Skeletal muscle satellite cell (primary cell): ENCODE measurements at regions not wholly inside any gene's neighbourhood (a gene's known extent, or its start where the extent isn't known, plus 50 kb on each side); places are given as distances from the start of the nearest gene placed in this dataset.
"Not testable (repeated sequence)": the region's sequence is repeated elsewhere in the genome, so short reads cannot be mapped to it uniquely, and the experiment has no call there.

Experiments
- H3K27me3 ChIP-seq: 2 replicates; pipeline ENCODE4 v1.7.0; 2013; ENCODE audit warnings: low read length; ENCODE audit not compliant: control insufficient read depth, insufficient read depth
- H3K36me3 ChIP-seq: 2 replicates; pipeline ENCODE4 v1.7.0; 2013; ENCODE audit warnings: mild to moderate bottlenecking, control low read depth, low read length; ENCODE audit not compliant: insufficient read depth
- H3K4me1 ChIP-seq: 2 replicates; pipeline ENCODE4 v1.7.0; 2013; ENCODE audit warnings: low read length; ENCODE audit not compliant: control insufficient read depth, insufficient read depth
- H3K4me2 ChIP-seq: 2 replicates; pipeline ENCODE4 v1.7.0; 2013; ENCODE audit warnings: mild to moderate bottlenecking, low read length
- H3K4me3 ChIP-seq: 2 replicates; pipeline ENCODE4 v1.7.0; 2013; ENCODE audit warnings: low read length
- H3K9ac ChIP-seq: 2 replicates; pipeline ENCODE4 v1.7.0; 2013; ENCODE audit warnings: mild to moderate bottlenecking, low read depth, low read length, moderate library complexity
- H3K9me3 ChIP-seq: replicated peaks from 2 replicates; pipeline ENCODE4 v1.7.0; 2013; ENCODE audit warnings: mild to moderate bottlenecking, control low read depth, low read length

GRCh38 chr13:69243366-69243765 is 864.3 kb upstream of the ATXN8OS start:
- Histone ChIP-seq H3K36me3 (no peaks in the 10 kb centered on the region), H3K4me3 (no peak overlapping the region), H3K4me1 (no peaks in the 10 kb centered on the region), H3K27me3 (no peaks in the 10 kb centered on the region), H3K9ac (no peak overlapping the region), H3K4me2 (no peak overlapping the region), H3K9me3 (peaks cover 4% of the 10 kb centered on the region)

DNA sequence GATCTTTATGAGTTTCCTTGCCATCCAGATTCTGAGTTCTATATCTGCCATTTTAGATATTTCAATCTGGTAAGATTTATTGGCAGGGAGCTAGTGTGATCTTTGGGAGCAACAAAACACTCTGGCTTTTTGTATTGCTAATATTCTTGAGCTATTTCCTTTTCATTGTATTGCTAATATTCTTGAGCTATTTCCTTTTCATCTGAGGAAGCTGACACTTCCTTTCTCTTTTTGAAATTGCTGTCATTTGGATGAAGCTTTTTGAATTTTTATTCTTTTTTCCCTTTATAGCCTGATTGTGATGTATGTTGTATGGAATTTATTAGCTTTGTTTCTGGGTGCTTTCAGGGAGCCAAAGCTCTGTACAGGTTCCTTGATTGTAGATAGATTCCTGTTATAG is 873.5 kb upstream of the ATXN8OS start:
- Histone ChIP-seq H3K36me3 (no peaks in the 10 kb centered on the region), H3K27me3 (no peaks in the 10 kb centered on the region), H3K9me3 (peaks cover 8% of the 10 kb centered on the region), H3K9ac (no peak overlapping the region), H3K4me3 (no peak overlapping the region), H3K4me2 (no peak overlapping the region), H3K4me1 (no peaks in the 10 kb centered on the region)

DNA sequence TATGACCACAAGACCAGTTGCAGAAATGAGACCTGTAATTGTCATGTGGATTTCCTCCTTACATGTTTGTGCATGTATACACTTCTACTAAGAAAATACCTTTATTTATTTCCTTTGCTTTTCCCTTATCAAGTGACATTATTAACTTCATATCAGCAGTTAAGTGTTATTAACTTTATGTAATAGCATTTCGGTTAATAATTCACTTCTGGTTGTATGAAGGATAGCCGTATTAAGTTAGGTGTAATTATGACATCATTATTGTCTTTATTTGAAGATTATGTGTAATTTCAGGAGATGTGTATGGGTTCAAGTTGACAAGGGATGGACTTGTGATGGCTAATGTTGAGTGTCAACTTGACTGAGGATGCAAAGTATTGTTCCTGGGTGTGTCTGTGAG is 881.2 kb upstream of the ATXN8OS start:
- Histone ChIP-seq H3K36me3 (no peaks in the 10 kb centered on the region), H3K9me3 (peaks cover 5% of the 10 kb centered on the region), H3K9ac (no peak overlapping the region), H3K4me1 (no peaks in the 10 kb centered on the region), H3K4me2 (no peak overlapping the region), H3K4me3 (no peak overlapping the region), H3K27me3 (no peaks in the 10 kb centered on the region)

- H3K9ac ChIP-seq, H3K36me3 ChIP-seq, H3K27me3 ChIP-seq, H3K9me3 ChIP-seq, H3K4me2 ChIP-seq, H3K4me3 ChIP-seq, H3K4me1 ChIP-seq: not testable (repeated sequence)
Observed at GRCh38 chr13:69221633-69222498, 885.8 kb upstream of the ATXN8OS start.

GRCh38 chr13:69213396-69213795 is 894.2 kb upstream of the ATXN8OS start:
- H3K36me3 ChIP-seq = no peaks in the 10 kb centered on the region
- H3K4me2 ChIP-seq = no peak overlapping the region
- no peaks in the 10 kb centered on the region for H3K27me3 ChIP-seq
- H3K9me3 ChIP-seq = peaks cover 5% of the 10 kb centered on the region
- no peaks in the 10 kb centered on the region for H3K4me1 ChIP-seq
- no peak overlapping the region for H3K9ac ChIP-seq
- H3K4me3 ChIP-seq = no peak overlapping the region

GRCh38 chr13:69204620-69205019 is 903.0 kb upstream of the ATXN8OS start:
- Histone ChIP-seq H3K9ac (no peak overlapping the region), H3K36me3 (no peaks in the 10 kb centered on the region), H3K9me3 (peaks cover 3% of the 10 kb centered on the region), H3K4me3 (no peak overlapping the region), H3K27me3 (no peaks in the 10 kb centered on the region), H3K4me1 (no peaks in the 10 kb centered on the region), H3K4me2 (no peak overlapping the region)

GRCh38 chr13:69202996-69203395 is 904.6 kb upstream of the ATXN8OS start:
- H3K27me3 ChIP-seq = no peaks in the 10 kb centered on the region
- H3K9me3 ChIP-seq = peaks cover 3% of the 10 kb centered on the region
- no peak overlapping the region for H3K4me3 ChIP-seq
- no peaks in the 10 kb centered on the region for H3K36me3 ChIP-seq
- no peak overlapping the region for H3K4me2 ChIP-seq
- no peak overlapping the region for H3K9ac ChIP-seq
- H3K4me1 ChIP-seq = no peaks in the 10 kb centered on the region

DNA sequence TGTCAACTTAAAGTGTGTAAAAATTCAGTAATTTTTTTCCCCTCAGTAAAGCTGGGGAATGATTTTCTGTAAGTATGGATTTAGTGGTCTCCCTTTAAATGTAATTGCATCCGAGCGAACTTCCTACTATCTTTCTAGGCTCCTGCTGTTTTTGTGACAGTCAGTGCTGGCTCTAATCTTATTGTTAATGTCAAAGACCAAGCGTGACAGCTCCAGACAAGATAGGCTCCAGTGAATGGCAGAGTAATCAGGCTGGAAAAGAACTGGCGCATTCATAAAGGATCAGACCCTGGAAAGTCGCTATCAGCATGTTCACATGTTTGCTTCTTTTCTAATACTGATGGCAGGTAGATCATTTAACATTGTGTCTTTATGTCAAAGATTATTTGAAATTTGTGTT is 908.0 kb upstream of the ATXN8OS start:
- no peak overlapping the region for H3K4me3 ChIP-seq

DNA sequence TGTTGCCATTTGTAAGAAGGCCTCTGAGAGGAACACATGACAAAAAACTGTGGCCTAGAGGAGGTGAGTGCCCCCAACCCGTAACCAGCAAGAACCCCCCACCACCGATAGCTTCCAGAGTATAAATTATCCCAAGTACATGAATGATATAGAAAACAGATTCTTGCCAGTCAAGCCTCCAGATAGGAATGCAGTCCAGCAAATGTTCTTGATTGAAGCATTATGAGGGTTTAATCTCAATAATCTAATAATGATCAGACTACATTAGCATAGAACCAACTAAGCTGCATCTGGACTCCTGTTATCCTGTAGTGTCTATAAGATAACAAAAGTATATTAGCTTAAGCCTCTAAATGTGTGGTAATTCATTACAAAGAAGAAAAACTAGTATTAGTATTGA is 908.9 kb upstream of the ATXN8OS start:
- H3K27me3 ChIP-seq = no peaks in the 10 kb centered on the region
- peaks cover 3% of the 10 kb centered on the region for H3K9me3 ChIP-seq
- no peaks in the 10 kb centered on the region for H3K4me1 ChIP-seq
- no peak overlapping the region for H3K4me2 ChIP-seq
- H3K36me3 ChIP-seq = no peaks in the 10 kb centered on the region
- no peak overlapping the region for H3K9ac ChIP-seq
- no peak overlapping the region for H3K4me3 ChIP-seq

More for the DNA sequence above, 908.0 kb upstream of the ATXN8OS start:
- Histone ChIP-seq H3K9me3 (peaks cover 3% of the 10 kb centered on the region), H3K4me1 (no peaks in the 10 kb centered on the region), H3K36me3 (no peaks in the 10 kb centered on the region), H3K4me2 (no peak overlapping the region), H3K9ac (no peak overlapping the region), H3K27me3 (no peaks in the 10 kb centered on the region)

DNA sequence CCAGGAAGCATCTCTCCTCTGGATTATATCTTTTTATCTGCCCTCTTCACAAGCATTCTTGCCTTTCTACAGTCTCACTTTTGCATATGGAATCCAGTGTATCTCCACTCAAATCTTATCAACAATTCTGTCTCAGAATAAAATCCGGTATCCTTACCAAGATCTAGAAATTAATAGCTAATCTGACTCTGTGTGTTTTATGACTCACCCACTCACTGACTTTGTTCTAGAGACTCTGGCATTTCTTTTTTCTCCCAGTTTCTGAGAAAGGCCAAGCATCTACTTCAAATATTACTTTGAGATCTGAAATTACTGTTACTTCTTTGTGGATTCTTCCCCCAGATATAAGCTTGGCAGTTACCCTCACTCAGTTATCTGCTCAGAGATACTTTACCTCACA is 913.5 kb upstream of the ATXN8OS start:
- no peaks in the 10 kb centered on the region for H3K36me3 ChIP-seq
- H3K9ac ChIP-seq = no peak overlapping the region
- H3K4me1 ChIP-seq = no peaks in the 10 kb centered on the region
- H3K4me3 ChIP-seq = no peak overlapping the region
- H3K27me3 ChIP-seq = no peaks in the 10 kb centered on the region
- H3K4me2 ChIP-seq = no peak overlapping the region
- no peaks in the 10 kb centered on the region for H3K9me3 ChIP-seq

DNA sequence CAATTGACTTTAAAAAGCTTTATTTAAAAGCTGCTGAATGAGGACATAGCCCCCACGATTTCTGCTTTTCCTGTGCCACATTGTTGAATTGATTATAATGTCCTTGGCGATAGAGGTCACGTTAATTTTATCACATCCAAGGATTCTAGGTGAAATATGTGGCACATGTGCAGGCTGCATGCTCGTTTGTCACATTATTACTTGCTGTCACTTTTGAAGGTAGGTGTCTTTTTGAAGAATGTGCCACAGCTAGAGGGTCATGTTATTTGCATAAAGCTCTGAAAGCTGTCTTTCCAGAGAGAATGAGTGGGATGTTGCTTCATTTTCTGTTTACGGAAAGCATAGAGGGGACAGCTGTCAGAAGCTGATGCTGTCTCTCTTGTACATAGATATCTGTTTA is 927.6 kb upstream of the ATXN8OS start:
- Histone ChIP-seq H3K9ac (no peak overlapping the region), H3K4me2 (no peak overlapping the region), H3K27me3 (no peaks in the 10 kb centered on the region), H3K36me3 (no peaks in the 10 kb centered on the region), H3K4me3 (no peak overlapping the region), H3K4me1 (no peaks in the 10 kb centered on the region), H3K9me3 (no peaks in the 10 kb centered on the region)

DNA sequence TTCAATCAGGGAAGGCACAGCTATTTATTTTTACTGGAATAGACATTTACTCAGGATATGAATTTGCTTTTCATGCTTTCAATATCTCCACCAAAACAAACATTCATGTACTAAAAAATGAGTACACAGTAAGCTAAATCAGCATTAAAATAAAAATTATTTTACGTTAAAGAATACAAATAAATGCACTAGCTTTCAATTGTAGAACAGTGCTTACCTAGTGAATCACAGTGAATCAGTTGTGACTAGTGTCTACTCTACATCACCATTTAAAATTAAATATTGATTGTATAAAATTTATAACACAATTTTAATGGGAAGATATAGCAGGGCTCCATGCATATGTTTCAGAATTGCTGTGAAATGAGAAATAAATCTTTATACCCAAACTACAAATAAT is 929.6 kb upstream of the ATXN8OS start:
- Histone ChIP-seq H3K4me2 (no peak overlapping the region), H3K4me1 (no peaks in the 10 kb centered on the region), H3K36me3 (no peaks in the 10 kb centered on the region), H3K9me3 (no peaks in the 10 kb centered on the region), H3K27me3 (no peaks in the 10 kb centered on the region), H3K4me3 (no peak overlapping the region), H3K9ac (no peak overlapping the region)
